ENCODE measurements at regions not wholly inside any gene's neighbourhood (a gene's known extent, or its start where the extent isn't known, plus 50 kb on each side); places are given as distances from the start of the nearest gene placed in this dataset.

DNA sequence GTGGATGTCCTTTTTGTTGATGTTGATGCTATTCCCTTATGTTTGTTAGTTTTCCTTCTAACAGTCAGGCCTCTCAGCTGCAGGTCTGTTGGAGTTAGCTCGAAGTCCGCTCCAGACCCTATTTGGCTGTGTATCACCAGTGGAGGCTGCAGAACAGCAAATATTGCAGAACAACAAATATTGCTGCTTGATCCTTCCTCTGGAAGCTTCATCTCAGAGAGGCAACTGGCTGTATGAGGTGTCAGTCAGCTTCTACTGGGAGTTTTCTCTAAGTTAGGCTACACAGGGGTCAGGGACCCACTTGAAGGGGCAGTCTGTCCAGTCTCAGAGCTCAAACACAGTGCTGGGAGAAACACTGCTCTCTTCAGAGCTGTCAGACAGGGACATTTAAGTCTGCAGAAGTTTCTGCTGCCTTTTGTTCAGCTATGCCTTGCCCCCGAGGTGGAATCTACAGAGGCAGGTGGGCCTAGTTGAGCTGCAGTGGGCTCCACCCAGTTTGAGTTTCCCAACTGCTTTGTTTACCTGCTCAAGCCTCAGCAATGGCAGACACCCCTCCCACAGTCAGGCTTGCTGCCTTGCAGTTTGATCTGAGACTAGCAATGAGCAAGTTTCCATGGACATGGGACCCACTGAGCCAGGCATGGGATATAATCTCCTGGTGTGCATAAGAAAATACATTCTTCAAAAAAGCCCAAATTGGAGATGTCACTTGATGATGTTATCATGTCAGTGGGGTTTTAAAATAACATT is 99.5 kb downstream of the KDM5D start:
- Histone ChIP-seq H3K9me3 (no peaks in the 10 kb centered on the region), H3K4me3 (no peak overlapping the region), H3K36me3 (ENCODE audit: low read depth) (no peaks in the 10 kb centered on the region), H3K4me1 (ENCODE audit: low read depth) (no peaks in the 10 kb centered on the region)
- no peak for TF ChIP-seq CTCF (IDR thresholded peaks at IDR 0.05)
- DNase-seq, result no peak
- ATAC-seq, result no peak
- intact Hi-C loops (cut with DNase I, micrococcal nuclease), result no loop called here

- no peaks in the 10 kb centered on the region for H3K9me3 ChIP-seq
- intact Hi-C loops (cut with DNase I, micrococcal nuclease), result no loop called here
- H3K4me1 ChIP-seq (ENCODE audit: low read depth), result no peaks in the 10 kb centered on the region
- no peaks in the 10 kb centered on the region for H3K36me3 ChIP-seq (ENCODE audit: low read depth)
- no peak for ATAC-seq
- no peak overlapping the region for H3K4me3 ChIP-seq
- no peak for DNase-seq
- no peak for TF ChIP-seq CTCF (IDR thresholded peaks at IDR 0.05)
Observed at GRCh38 chrY:19637651-19638347, 106.7 kb downstream of the KDM5D start.

DNA sequence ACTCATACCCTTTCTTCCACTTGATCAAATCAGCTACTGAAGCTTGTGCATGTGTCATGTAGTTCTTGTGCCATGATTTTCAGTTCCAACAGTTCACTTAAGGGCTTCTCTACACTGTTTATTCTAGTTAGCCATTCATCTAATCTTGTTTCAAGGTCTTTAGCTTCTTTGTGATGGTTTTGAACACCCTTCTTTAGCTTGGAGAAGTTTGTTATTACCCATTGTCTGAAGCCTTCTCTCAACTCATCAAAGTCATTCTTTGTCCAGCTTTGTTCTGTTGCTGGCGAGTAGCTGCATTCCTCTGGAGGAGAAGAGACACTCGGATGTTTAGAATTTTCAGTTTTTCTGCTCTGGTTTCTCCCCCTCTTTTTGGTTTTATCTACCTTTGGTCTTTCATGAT is 115.6 kb downstream of the KDM5D start:
- Histone ChIP-seq H3K4me3 (no peak overlapping the region), H3K36me3 (ENCODE audit: low read depth) (no peaks in the 10 kb centered on the region), H3K4me1 (ENCODE audit: low read depth) (no peaks in the 10 kb centered on the region), H3K9me3 (no peaks in the 10 kb centered on the region)
- ATAC-seq, result no peak
- TF ChIP-seq CTCF (IDR thresholded peaks at IDR 0.05), result no peak
- DNase-seq, result no peak
- intact Hi-C loops (cut with DNase I, micrococcal nuclease), result no loop called here

- intact Hi-C loops (cut with DNase I, micrococcal nuclease), result no loop called here
- H3K9me3 ChIP-seq, result no peaks in the 10 kb centered on the region
- no peak overlapping the region for H3K4me3 ChIP-seq
- DNase-seq, result no peak
- H3K36me3 ChIP-seq (ENCODE audit: low read depth), result no peaks in the 10 kb centered on the region
- no peak for ATAC-seq
- H3K4me1 ChIP-seq (ENCODE audit: low read depth), result no peaks in the 10 kb centered on the region
- no peak for TF ChIP-seq CTCF (IDR thresholded peaks at IDR 0.05)
Observed at GRCh38 chrY:19622392-19622791, 122.1 kb downstream of the KDM5D start.

GRCh38 chrY:19621756-19622155 is 122.8 kb downstream of the KDM5D start:
- H3K4me1 ChIP-seq (ENCODE audit: low read depth), result no peaks in the 10 kb centered on the region
- DNase-seq, result no peak
- H3K36me3 ChIP-seq (ENCODE audit: low read depth), result no peaks in the 10 kb centered on the region
- intact Hi-C loops (cut with DNase I, micrococcal nuclease), result no loop called here
- no peak overlapping the region for H3K4me3 ChIP-seq
- ATAC-seq, result no peak
- no peak for TF ChIP-seq CTCF (IDR thresholded peaks at IDR 0.05)
- H3K9me3 ChIP-seq, result no peaks in the 10 kb centered on the region

All from mucosa of descending colon (tissue), 3 donors.